ENCODE measurements at regions not wholly inside any gene's neighbourhood (a gene's known extent, or its start where the extent isn't known, plus 50 kb on each side); places are given as distances from the start of the nearest gene placed in this dataset. TPM values are rescaled to one million over a fixed set of nuclear protein-coding genes. Genes with fewer than 3 reads are reported as not detected.

Small RNA genes lying in the stretch of these regions (small RNA-seq; reads per million reads assigned to genes)
- gene AC233263.1: not detected
- gene AC233263.2: not detected
- gene IGKV1D-35: not detected
- not detected for gene IGKV2D-19
- not detected for gene IGKV2D-36
- not detected for gene IGKV2D-38
- gene IGKV3D-25: not detected

All from body of pancreas (tissue), 1 donor.